COLO829 (cell line): ENCODE measurements at regions not wholly inside any gene's neighbourhood (a gene's known extent, or its start where the extent isn't known, plus 50 kb on each side); places are given as distances from the start of the nearest gene placed in this dataset.

Source experiments
- DNase-seq: peaks from one replicate; pipeline ENCODE4 v3.0.0; 2012; ENCODE audit warnings: low spot score

DNA sequence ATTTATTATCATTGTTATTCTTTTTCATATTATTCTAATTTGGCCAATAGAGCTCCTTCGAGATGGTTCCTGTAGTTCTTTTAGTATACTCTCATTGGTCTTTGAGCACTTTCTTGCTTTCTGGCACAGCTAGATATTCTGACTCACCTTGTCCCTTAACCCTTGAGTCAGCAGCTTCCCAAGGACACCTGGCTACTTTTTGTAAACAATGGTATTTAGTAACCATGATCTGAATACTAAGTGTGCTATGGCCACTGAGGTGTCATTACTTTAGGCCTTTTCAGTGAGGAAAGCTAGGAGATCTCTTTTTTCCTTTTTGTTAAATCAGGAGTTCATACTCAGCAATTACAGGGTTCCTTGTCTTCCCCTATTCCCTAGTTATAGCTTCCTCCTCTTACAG, 126.5 kb upstream of the CITED2 start:
- no peak for DNase-seq

DNA sequence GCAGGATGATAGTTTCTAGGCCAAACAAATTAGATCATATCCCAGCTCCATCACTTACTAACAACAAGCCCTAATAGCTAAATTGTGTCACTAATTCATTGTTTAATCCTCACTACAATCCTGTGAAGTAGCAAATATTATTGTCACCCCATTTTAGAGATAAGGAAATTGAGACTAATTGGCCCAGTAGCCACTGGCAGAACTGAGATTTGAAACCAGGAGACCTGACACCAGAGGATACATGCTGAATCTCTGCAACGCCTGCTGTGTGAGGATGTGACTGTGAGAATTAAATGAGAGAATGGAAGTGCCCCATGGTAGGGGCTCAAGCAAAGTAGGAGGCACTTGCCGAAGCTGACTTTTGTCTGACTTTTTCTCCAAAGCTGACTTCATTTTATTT, 124.3 kb upstream of the CITED2 start:
- DNase-seq: no peak

DNA sequence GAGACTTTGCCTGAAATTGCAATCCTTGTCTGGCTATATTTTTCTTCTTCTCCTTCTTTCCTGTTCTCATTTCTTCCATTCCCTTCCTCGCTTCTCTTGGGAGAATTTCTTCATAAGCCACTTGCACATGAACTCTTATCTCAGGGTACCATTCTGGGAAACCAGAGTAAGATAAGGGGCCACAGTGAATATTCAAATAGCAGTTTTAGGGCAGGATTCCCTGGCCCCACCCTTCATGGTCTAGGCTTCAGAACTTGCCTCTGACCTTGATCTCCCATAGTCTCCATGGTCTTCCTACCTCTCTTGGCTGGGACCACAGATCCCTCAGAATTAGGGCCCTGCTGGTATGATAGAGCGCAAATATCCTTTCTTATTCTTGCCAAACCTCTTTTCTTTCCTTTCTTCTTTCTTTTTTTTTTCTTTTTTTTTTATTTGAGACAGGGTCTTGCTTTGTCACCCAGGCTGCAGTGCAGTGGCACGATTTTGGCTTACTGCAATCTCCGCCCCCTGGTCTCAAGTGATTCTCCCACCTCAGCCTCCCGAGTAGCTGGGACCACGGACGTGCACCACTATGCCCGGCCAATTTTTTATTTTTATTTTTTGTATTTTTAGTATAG, 123.0 kb upstream of the CITED2 start:
- no peak for DNase-seq

DNA sequence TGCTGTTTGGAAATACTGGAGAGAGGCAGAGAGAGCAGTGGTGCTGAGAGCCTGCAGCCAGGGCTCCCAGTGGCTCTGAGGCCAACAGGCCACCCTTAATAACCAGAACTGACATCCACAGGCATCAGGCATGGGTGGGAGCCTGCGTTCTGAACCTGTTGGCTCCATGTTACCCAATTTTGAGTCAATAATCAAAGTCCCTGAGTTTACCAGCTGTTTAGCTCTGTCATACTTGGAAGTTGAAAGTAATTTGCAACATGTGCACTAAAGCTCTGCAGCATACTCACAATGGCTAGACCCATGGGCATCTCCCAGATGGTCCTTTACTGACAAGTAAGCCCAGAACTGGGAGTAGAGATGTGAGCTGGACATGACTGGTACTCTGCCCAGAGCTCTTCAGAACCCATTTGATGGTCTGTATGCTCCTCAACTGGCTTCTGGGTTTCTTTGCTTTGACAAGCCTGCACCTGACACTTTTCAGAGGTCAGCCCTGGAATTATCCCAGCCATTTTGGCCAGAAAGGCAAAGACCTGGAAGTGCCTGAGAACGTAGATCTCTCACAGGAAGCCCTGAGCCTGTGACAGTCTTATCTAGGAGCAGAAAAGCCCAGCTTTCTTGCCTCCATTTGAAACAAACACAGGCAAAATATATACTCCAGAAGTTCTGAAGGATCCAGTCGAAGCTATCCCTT, 122.4 kb upstream of the CITED2 start:
- no peak for DNase-seq

DNA sequence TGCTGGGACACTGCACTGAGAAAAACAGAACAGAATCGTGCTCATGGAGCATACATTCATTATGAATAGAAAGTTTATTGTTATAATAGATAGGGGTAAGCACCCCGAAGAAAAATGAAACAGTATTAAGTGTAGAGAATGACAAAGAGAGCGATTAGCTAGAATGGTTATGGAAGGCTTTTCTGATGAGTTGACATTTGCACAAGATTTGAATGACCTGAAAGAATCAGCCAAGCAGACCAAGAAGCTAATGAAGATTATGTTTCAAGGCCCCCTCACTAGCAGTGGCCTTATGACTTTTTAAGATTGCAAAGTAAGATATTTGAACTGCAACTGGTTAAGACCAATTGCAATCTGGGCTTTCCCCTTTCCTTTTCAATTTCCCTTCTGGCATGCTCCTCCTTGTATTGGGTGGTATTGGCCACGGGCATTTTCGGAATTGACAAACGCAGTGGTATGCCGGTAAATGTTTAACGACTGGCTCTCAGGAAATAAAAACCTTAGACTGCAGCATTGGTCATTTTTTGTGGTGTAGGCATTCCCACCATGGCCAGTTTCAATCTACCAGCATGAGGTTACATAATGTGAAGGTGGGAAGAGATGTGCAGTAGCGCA, 120.0 kb upstream of the CITED2 start:
- no peak for DNase-seq

DNA sequence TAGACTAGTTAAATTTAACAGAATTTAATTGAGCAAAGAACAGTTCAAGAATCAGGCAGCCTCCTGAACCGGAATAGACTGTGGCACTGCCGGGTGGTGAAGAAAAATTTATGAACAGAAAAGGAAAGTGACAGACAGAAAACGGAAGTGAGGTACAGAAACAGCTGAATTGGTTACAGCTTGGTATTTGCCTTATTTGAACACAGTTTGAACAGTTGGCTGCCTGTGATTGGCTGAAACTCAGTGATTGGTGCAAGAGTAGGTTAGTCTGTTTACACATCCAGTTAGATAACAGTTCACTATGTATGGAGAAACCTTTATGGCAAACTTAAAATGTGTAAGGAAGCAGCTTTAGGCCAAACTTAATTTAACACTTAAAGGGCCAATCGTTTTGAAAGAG, 116.0 kb upstream of the CITED2 start:
- DNase-seq: no peak

DNA sequence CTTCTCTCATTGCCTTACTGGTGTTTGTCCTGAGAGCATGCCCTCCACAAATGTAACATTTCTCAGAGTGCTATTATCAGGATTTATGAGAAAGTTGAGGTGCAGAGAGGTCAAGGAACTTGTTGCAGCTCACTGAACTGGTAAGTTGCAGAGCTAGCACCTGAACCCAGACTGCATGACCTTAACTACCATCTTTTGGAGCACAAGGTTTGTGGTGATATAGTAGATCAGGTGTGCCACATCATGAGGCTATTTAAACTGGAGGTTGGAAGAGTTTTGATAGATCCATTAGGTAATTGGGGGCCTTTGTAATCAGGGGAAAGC, 112.0 kb upstream of the CITED2 start:
- no peak for DNase-seq

DNA sequence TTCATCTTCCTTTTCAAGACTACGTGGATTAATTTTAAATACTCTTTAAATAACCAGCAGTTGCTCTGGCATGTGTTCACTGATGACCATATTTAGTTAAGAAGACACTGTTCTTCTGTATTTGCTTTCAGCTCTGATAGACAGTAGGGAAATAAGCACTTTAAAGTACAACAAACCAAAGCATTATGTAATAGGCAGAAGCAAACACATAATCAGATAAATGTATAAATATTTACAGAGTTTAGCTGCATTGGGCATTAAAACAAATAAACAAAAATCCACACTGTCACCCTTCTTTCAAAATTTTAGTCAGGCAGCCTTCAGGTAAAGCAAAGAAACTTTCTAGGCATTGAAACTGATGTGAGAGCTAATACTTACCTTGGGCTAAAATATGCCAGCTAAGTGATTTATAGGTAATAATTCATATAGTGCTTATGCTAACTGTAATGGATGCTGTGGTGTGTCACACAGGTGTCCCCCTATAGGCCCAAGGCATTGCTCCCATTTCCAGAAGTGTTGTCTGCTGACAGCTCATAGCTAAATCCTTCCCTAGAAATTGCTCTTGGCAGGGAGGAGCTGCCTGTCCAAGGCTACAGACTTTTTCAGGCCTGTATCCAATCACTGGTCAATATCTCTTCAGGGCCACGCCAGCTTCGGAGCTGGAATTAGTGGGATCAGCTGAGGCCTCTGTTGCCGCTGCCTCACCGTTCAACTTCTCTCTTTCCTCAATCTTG, 111.5 kb upstream of the CITED2 start:
- no peak for DNase-seq

DNA sequence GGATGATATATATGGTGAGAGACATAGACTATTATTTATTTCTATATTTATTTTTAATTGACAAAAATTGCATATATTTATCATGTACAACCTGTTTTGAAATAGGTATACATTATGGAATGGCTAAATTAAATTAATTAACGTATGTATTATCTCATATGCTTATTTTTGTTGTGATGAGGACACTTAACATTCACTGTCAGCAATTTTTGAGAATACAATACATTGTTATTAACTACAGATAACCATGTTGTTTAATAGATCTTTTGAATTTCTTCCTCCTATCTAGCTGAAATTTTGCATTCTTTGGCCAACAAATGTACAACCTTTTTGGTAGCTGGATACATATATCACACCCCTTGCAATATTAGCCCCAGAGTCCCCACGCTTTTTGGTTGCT, 110.7 kb upstream of the CITED2 start:
- no peak for DNase-seq

DNA sequence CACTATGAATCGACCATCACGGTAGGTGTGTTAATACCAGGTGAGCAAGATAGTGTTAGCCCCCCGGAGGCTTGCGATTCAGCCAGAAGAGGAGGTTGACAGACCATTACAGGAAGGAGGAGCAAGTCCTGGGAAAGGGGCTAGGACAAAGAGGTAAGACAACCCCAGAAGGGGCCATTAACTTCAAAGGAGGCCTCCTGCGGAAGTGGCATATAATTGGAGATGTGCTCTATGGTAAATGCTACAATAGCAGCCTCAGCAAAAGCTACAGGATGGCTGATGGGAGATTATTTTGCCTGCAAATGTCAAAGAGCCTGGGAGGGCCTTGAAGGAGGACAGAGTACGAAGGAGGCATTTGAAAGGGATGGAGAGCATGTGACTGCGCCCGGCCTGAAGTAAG, 108.6 kb upstream of the CITED2 start:
- DNase-seq: no peak

DNA sequence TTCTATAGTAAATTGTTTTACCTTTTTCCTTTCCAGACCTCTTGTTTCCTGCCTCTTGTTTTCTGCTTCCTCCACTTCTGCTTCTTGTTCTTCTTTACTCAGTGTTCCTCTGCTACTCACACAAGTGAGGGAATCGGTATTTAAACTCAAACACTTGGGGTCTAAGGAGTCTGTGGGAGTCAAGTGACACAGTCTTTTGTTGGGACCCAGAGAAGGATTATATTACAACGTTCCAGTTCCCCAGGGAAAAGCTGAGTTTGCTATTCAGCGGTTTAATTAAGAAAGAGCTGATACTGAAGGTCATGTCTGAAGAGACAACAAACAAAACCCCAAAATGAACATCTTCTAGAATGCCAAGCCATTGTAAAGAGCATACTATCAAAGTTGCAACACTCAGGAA, 107.8 kb upstream of the CITED2 start:
- DNase-seq: no peak

DNA sequence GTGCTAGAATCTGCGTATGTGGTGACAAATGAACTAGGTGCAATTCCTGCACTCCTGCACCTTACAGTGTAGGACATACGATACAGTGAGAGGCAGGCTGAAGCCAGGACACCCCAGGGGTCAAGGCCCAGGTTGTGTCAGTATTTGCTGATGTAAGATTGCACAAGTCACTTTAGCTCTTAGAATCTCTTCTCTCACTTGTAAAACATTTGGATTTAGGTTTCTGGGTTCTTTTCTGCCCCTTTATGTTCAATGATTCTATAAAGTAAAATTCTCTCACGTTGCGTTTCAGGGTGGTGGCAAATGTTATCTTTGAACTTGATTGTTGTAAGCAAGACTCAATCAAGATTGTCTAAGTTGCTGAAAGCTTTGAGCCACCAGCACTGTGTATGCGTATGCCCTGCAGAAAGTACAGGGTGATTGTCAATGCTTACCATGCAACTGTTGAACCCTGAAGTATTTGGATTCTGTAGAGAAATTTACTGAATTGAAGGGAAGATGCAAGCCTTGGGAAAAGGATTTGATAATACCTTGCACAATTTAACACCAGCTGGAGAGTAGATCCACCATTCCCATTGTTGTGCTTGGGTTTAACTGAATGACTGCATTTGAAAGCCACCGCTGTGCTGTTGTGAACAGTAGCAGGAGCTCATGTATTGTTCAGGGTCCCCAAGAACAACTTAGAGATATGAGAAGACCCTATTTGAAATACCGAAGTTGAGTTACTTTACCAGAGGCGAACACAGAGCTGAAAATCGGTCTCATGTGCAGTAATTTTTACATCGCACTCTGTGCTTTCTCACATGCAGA, 106.1 kb upstream of the CITED2 start:
- no peak for DNase-seq

DNA sequence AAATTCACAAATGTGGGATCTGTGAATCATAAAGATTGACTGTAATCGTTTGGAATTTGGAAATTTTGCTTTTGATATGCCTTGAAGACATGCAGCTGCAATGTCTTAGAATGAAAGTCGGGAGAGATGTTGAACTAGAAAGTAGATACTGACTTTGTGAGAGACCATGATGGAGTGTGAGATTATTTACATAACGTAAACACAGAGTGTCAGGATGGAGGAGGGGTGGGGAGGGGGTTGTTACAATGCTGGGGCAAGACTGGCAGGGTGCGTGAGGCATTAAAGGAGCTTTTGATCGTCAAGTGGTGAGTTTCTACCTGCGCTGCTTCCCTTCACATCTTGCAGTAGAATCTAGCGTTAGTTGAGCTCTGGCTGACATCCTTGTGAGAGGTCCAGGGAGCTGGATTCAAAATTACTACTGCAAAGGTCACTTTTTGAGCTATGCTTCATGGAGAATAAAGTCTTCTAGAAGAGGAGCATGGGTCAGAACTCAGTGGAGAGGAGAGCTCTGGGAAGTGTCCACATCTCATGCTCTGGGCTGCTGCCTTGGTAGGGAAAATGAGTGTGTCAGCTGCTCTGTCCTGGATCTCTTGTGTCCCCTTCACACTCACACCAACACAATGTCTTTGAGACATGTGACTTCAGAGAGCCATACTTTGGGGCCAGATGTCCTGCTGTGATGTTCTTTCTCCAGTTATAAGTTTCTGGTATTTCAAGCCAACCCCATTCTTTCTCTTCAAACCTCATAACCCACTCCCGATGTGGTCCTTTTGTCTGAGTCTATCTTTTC, 105.2 kb upstream of the CITED2 start:
- no peak for DNase-seq

DNA sequence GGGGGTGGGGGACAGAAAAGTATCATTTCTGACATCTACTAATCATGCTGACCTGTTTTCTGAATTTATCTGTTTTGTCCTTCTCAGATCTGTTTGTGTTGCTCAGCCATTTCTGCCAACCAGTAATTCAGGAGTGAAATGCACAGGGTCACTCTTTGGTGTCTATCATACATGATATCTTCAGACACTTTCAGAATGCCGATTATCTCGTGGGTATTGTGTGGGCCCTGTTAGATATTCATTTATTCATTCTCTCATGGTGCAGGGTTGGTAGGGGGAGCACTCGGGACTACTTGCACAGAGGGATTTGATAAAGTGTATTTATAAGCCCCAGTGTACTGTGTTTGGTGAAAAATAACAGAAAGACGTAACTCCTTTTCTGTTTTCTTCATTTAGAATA, 101.2 kb upstream of the CITED2 start:
- no peak for DNase-seq

DNA sequence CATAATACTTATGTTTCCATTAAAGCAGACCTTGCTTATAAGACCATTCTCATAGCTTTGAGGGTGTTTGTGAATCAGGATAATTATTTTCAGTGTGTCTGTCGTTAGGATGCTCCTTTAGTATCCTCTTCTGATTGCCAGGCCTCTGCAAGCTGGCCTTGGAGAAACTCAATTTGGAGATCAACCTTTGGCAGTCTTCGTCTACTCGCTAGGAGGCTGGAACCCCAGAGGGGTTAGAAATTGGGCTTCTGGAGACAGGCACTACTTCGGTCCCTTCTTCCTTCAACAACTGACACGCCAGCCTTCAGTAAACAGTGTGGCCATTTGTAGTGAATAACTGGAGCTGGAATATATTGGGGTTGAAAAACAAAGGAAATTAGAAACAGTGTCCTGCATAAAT, 100.8 kb upstream of the CITED2 start:
- no peak for DNase-seq

DNA sequence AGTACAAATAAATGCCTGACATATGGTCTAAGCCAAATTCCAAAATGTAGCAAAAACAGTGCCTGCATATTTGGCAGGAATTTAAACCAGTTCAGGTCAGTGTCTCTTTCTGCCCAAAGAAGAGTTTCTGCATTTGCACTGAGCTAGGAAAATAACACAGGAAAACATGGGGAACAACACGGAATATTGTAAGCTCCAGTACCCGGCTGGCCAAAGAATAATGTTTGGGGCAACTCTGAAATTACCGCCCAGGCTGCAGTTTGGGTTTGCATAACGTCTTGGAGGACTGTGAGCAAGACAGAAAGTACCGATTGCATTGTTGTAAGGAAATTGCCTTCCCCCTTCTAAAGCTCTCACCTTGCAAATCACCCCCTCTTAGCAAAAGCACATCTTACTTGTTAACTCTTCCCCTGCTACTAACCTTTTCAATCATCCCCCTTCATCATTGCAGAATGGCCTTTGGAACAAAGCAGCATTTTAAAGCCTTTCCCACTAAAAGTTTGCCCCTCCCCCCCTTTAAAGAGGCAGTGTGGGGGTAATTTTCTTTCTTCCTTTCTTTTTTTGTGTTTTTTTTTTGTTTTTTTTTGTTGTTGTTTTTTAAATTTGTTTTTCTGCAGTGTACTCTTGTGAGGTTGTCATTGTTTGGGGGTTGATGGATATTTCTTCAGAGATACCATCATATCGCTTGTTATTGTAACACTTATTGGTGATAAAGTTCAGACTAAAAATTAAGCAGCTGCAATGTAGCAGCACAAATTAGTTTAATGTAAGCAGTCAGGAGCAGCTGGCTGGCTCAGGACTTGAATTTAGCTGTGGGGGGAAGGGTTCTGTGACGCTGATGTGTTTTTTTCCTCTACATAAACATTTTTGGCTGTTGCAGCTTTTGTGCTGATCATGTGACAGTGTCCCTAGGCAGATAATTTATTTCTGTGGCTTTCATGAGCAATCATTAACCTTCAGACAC, 100.0 kb upstream of the CITED2 start:
- DNase-seq: peak; percentile 3

DNA sequence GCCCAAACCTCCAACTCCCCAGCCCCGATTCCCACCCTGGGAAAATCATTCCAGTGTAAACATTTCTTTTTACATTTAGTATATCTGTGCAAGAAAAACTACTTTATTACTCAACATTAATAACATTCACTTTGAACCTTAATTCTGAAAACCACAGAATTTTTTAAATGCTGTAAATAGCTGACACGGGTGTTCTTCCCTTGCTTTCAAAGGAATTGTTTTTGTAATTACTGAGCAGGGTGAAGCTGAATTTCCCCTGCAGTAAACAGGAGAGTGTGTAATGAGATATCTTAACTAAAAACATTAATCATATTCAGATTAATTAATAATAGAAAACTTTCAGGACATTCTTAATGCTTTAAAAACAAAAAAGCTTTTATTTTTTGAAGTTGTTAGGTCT, 99.3 kb upstream of the CITED2 start:
- no peak for DNase-seq

DNA sequence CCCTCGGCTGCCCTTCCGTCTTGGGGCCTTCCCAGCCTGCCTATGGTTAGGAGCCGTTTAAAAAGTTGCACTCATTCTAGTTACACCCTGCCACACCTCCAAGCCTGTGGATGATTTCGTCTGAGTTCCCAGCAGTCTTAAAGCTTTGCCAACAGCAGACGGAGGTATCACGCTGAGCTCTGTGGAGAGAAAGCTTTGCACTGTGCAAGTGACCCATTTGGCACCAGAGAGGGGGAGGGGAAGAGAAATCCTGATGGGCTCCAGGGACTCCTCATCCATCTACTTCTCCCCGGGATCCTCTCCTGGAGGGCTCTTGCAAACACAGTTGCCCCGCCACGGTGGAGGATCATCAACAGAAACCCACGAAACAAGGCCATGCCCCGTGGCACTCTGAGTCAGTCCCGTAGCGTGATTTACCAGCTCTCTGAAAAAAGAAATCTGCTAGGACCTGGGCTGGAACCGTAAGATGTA, 98.8 kb upstream of the CITED2 start:
- no peak for DNase-seq

DNA sequence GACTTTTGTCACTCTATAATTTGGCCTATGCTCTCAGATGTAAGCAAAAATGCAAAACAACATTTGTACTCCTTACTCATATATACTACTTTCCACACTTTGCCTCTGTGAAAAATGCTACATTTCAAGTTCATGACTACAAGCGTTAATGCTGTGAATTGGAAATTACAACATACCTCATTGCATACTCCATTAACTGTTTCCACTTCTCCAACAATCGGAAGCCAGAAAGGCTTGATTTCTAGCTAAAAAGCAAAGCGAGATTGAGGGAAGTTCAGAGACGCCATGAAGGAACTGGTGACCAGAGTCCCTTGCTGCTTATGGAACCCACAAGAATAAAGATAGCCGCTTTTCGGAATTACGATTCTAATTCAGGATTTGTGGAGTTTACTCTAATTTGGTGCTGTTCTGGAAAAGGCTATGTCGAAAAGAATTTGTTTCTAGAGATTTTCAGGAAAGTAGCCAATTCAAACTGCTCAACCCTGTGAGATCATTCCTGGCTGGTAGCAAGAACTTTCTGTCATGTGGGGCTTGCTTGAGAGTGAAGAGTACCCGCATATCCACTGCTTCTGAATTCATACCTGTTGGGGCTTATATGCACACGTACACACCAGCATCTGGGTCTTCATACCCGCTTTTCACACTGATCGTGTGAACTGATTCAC, 98.0 kb upstream of the CITED2 start:
- DNase-seq: no peak

DNA sequence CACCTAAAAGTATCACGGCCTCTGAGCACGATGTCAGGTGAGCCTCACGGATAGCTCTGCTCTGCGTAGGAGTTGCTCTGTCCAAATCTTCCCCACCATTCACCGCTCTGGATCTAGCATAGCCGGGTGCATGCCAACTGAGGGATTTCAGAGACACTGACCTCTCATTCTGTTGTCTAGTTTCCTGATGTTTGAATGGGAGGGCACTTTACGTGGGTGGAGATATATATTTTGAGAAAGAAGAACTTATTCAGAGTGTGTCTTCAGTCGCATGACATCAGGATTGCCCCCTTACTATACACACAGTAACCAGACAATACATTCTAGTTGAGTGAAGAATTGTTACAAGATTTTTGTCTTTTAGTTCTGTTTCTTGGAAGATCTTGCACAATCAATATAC, 96.5 kb upstream of the CITED2 start:
- no peak for DNase-seq
